VCaP (cell line): ENCODE measurements at regions not wholly inside any gene's neighbourhood (a gene's known extent, or its start where the extent isn't known, plus 50 kb on each side); places are given as distances from the start of the nearest gene placed in this dataset.

Experiments
- H3K27ac ChIP-seq: fragments of 450-650 bp; 2 replicates; pipeline ENCODE4 v1.5.1; 2017
- CTCF ChIP-seq: fragments of 450-650 bp; conservative IDR thresholded peaks from 2 replicates; pipeline ENCODE4 v1.5.1; 2017; ENCODE audit warnings: mild to moderate bottlenecking, moderate library complexity

GRCh38 chr13:103157016-103157415 lies 90.8 kb upstream of the SLC10A2 start:
- H3K27ac ChIP-seq = no peak overlapping the region
- no peak for TF ChIP-seq CTCF

- no peak overlapping the region for H3K27ac ChIP-seq
- no peak for TF ChIP-seq CTCF
These were observed 90.3 kb upstream of the SLC10A2 start for GRCh38 chr13:103156346-103156998.

GRCh38 chr13:103153466-103153865 lies 87.2 kb upstream of the SLC10A2 start:
- no peak for TF ChIP-seq CTCF
- no peak overlapping the region for H3K27ac ChIP-seq

- no peak overlapping the region for H3K27ac ChIP-seq
- no peak for TF ChIP-seq CTCF
These were observed 81.7 kb upstream of the SLC10A2 start for GRCh38 chr13:103147961-103148360.

GRCh38 chr13:103145442-103145841 lies 79.2 kb upstream of the SLC10A2 start:
- no peak for TF ChIP-seq CTCF

GRCh38 chr13:103143432-103143831 lies 77.2 kb upstream of the SLC10A2 start:
- no peak for TF ChIP-seq CTCF
- H3K27ac ChIP-seq = no peak overlapping the region

More at GRCh38 chr13:103145442-103145841, 79.2 kb upstream of the SLC10A2 start:
- no peak overlapping the region for H3K27ac ChIP-seq

- H3K27ac ChIP-seq = no peak overlapping the region
- no peak for TF ChIP-seq CTCF
These were observed 75.9 kb upstream of the SLC10A2 start for GRCh38 chr13:103142151-103142550.
